Endodermal cell (in vitro differentiated cells): ENCODE measurements at regions not wholly inside any gene's neighbourhood (a gene's known extent, or its start where the extent isn't known, plus 50 kb on each side); places are given as distances from the start of the nearest gene placed in this dataset.

Source experiments
- DNase-seq: peaks from one replicate; pipeline ENCODE4 v3.0.0-alpha.2; 2017
- H3K27ac ChIP-seq: 2 replicates; pipeline ENCODE4 v1.5.1; 2013; ENCODE audit warnings: mild to moderate bottlenecking, low read depth, low read length, moderate library complexity
- H3K27me3 ChIP-seq: 2 replicates; pipeline ENCODE4 v1.6.1; 2013; ENCODE audit warnings: mild to moderate bottlenecking, low read length, moderate library complexity; ENCODE audit not compliant: insufficient read depth, control insufficient read depth, poor library complexity, severe bottlenecking
- H3K36me3 ChIP-seq: 2 replicates; pipeline ENCODE4 v1.7.0; 2013; ENCODE audit warnings: mild to moderate bottlenecking, low read length, moderate library complexity; ENCODE audit not compliant: control insufficient read depth, insufficient read depth
- H3K4me1 ChIP-seq: one replicate; pipeline ENCODE4 v1.7.0; 2013; ENCODE audit warnings: low read length; ENCODE audit not compliant: control insufficient read depth, insufficient read depth
- H3K4me3 ChIP-seq: 2 replicates; pipeline ENCODE4 v1.5.1; 2013; ENCODE audit warnings: mild to moderate bottlenecking, low read length, moderate library complexity
- H3K9ac ChIP-seq: 2 replicates; pipeline ENCODE4 v1.6.1; 2013; ENCODE audit warnings: mild to moderate bottlenecking, low read length, moderate library complexity; ENCODE audit not compliant: poor library complexity, severe bottlenecking; ENCODE audit errors: extremely low read depth
- H3K9me3 ChIP-seq: 2 replicates; pipeline ENCODE4 v1.6.1; 2013; ENCODE audit warnings: mild to moderate bottlenecking, low read length, moderate library complexity; ENCODE audit not compliant: control insufficient read depth
- H3K27ac Mint-ChIP-seq: 2 replicates; pipeline ENCODE4 v1.8.0; 2020; ENCODE audit warnings: mixed read lengths
- H3K27me3 Mint-ChIP-seq: 2 replicates; pipeline ENCODE4 v1.8.0; 2021; ENCODE audit warnings: mild to moderate bottlenecking, mixed read lengths; ENCODE audit not compliant: insufficient read depth
- H3K36me3 Mint-ChIP-seq: 2 replicates; pipeline ENCODE4 v1.8.0; 2020; ENCODE audit warnings: low read depth, mixed read lengths
- H3K4me1 Mint-ChIP-seq: 2 replicates; pipeline ENCODE4 v1.8.0; 2020; ENCODE audit warnings: mixed read lengths
- H3K4me3 Mint-ChIP-seq: 2 replicates; pipeline ENCODE4 v1.8.0; 2020; ENCODE audit warnings: mild to moderate bottlenecking, moderate library complexity, mixed read lengths
- H3K9me3 Mint-ChIP-seq: 2 replicates; pipeline ENCODE4 v1.8.0; 2020; ENCODE audit warnings: mild to moderate bottlenecking, mixed read lengths
- WGBS, 2 experiments: methylation state at CpG; one replicate each; pipeline versions ENCODE4 v1.1.5 to v1.1.7; 2013; ENCODE audit warnings: missing lambda C conversion rate in 2 of 2, mixed read lengths in 1 of 2; ENCODE audit not compliant: insufficient coverage in 1 of 2, insufficient read length in 1 of 2; 5-methylcytosine and 5-hydroxymethylcytosine counted together
- TF ChIP-seq, protein P1 (sequence below): fragments of 200-600 bp; sonication (generic); conservative IDR thresholded peaks from 2 replicates; pipeline ENCODE4 v1.5.0; 2021; ENCODE audit warnings: antibody characterized with exemption, mild to moderate bottlenecking

DNA sequence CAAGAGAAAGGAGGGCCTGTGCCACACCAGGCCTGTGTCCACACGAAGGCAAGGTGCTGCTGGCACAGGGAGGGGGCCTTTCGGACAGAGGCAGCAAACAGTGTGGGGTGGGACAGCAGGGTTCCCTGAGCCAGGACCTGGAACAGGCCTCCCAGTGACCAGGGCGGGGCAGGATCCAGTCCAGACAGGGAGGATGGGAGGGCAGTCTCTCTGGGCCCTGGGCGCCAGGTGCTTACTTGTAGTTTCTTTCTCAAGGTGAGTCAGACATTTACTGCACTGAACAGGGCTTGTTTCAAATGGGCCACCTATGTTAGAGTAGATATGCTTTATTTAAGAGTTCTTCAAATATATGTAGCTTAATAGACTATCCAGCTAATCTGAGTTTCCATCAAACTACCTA, 52.8 kb upstream of the STUM start:
- H3K9me3 Mint-ChIP-seq: peaks cover 2% of the 10 kb centered on the region
- WGBS, 2 experiments: 86 to 90% methylated on average over 2 to 4 of the region's 4 CpGs

DNA sequence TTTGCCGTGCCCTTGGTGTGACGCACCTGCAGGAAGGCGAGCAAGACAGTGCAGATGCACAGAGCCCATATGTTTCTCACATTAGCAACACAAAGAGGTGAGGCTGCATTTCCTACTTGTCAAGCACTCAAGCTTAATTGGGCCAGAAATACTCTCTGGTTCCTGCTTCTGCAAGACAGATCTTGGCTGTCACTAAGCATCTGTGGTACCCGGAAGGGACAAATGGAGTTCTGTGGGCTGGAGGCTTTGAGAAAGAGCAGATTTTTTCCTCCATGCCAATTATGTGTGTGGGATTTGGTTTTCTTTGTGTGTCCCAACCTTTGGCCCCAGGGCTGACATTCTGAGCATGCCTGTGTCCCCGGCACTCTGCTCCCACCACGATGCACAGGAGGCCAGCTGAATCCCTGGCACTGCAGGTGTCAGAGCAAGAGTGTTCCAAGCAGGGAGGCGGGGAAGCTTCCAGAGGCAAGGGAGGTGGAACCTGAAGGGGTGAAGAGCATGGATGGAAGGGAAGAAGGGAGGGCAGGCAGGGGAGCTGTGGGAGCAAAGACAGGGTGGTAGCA, 52.0 kb upstream of the STUM start:
- no peak overlapping the region for H3K27ac Mint-ChIP-seq
- H3K27me3 ChIP-seq: no peaks in the 10 kb centered on the region
- no peak for DNase-seq
- no peaks in the 10 kb centered on the region for H3K36me3 ChIP-seq
- 75 to 77% methylated on average over 7 of the region's 7 CpGs for WGBS, 2 experiments
- H3K9me3 Mint-ChIP-seq: peaks cover 5% of the 10 kb centered on the region
- no peaks in the 10 kb centered on the region for H3K36me3 Mint-ChIP-seq
- H3K9me3 ChIP-seq: no peaks in the 10 kb centered on the region
- no peak overlapping the region for H3K4me3 Mint-ChIP-seq
- H3K9ac ChIP-seq: no peak overlapping the region
- no peak overlapping the region for H3K27ac ChIP-seq
- TF ChIP-seq, protein P1, sequence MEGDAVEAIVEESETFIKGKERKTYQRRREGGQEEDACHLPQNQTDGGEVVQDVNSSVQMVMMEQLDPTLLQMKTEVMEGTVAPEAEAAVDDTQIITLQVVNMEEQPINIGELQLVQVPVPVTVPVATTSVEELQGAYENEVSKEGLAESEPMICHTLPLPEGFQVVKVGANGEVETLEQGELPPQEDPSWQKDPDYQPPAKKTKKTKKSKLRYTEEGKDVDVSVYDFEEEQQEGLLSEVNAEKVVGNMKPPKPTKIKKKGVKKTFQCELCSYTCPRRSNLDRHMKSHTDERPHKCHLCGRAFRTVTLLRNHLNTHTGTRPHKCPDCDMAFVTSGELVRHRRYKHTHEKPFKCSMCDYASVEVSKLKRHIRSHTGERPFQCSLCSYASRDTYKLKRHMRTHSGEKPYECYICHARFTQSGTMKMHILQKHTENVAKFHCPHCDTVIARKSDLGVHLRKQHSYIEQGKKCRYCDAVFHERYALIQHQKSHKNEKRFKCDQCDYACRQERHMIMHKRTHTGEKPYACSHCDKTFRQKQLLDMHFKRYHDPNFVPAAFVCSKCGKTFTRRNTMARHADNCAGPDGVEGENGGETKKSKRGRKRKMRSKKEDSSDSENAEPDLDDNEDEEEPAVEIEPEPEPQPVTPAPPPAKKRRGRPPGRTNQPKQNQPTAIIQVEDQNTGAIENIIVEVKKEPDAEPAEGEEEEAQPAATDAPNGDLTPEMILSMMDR: no peak
- H3K4me1 ChIP-seq: no peaks in the 10 kb centered on the region
- H3K4me1 Mint-ChIP-seq: peaks cover 2% of the 10 kb centered on the region
- H3K27me3 Mint-ChIP-seq: peaks cover 13% of the 10 kb centered on the region
- H3K4me3 ChIP-seq: no peak overlapping the region

More for the DNA sequence above, 52.8 kb upstream of the STUM start:
- Histone ChIP-seq H3K4me1 (no peaks in the 10 kb centered on the region), H3K4me3 (no peak overlapping the region), H3K27ac (no peak overlapping the region), H3K9me3 (no peaks in the 10 kb centered on the region), H3K36me3 (no peaks in the 10 kb centered on the region), H3K9ac (no peak overlapping the region), H3K27me3 (no peaks in the 10 kb centered on the region)
- Mint-ChIP-seq H3K4me1 (peaks cover 2% of the 10 kb centered on the region), H3K36me3 (no peaks in the 10 kb centered on the region), H3K4me3 (no peak overlapping the region), H3K27ac (no peak overlapping the region), H3K27me3 (peaks cover 4% of the 10 kb centered on the region)
- TF ChIP-seq, protein P1: no peak
- DNase-seq: no peak

DNA sequence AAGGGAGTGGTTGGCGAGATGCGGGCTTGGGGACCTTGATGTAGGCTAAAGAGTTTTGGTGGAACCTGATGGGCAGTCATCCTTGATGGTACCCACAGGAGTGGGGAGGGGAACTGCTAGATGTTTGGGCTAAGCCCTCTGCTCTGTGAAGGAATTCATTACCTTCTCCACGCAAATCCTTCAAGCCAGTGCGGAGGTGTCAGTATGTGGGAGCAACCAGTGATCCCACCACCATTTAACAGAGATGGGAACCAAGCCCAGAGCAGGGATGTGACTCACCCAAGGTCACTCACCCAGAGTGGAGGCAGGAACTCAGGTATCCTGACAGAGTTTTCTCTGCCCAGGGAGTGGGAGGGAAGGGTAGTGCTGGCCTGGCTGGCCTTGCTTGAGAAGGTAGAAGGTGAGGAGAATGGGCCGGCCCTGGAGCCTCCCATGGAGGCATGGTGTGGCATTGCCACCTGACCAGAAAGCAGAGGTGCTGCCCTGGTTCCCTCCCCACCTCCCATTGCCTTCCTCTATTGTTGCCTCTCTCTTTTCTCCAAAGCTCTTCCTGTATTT, 51.2 kb upstream of the STUM start:
- Mint-ChIP-seq H3K27ac (no peak overlapping the region), H3K4me1 (no peaks in the 10 kb centered on the region), H3K9me3 (peaks cover 5% of the 10 kb centered on the region), H3K27me3 (peaks cover 18% of the 10 kb centered on the region), H3K4me3 (no peak overlapping the region), H3K36me3 (no peaks in the 10 kb centered on the region)
- no peak overlapping the region for H3K4me3 ChIP-seq
- no peak overlapping the region for H3K9ac ChIP-seq
- no peaks in the 10 kb centered on the region for H3K36me3 ChIP-seq
- 92 to 100% methylated on average over 2 to 5 of the region's 5 CpGs for WGBS, 2 experiments
- DNase-seq: no peak
- TF ChIP-seq, protein P1: no peak
- H3K9me3 ChIP-seq: no peaks in the 10 kb centered on the region
- H3K27ac ChIP-seq: no peak overlapping the region
- H3K27me3 ChIP-seq: no peaks in the 10 kb centered on the region
- H3K4me1 ChIP-seq: no peaks in the 10 kb centered on the region
